IMR-90 (cell line): ENCODE measurements at regions not wholly inside any gene's neighbourhood (a gene's known extent, or its start where the extent isn't known, plus 50 kb on each side); places are given as distances from the start of the nearest gene placed in this dataset.

ENCODE experiments used
- CEBPB ChIP-seq: IDR thresholded peaks from 2 replicates; pipeline ENCODE4 v1.6.1; 2012; ENCODE audit warnings: low read depth, low read length, improper control_type of control experiment
- CTCF ChIP-seq: conservative IDR thresholded peaks from 2 replicates; pipeline ENCODE4 v1.5.1; 2012; ENCODE audit warnings: mild to moderate bottlenecking, low read depth, low read length, improper control_type of control experiment
- FOS ChIP-seq: fragments of 150-350 bp; IDR thresholded peaks from 2 replicates; pipeline ENCODE4 v1.6.1; 2016; ENCODE audit warnings: low read depth, low read length
- MAZ ChIP-seq: IDR thresholded peaks from 2 replicates; pipeline ENCODE4 v1.6.1; 2012; ENCODE audit warnings: low read depth, mild to moderate bottlenecking, low read length, improper control_type of control experiment, moderate library complexity, borderline replicate concordance
- NFE2L2 ChIP-seq: fragments of 150-350 bp; IDR thresholded peaks from 2 replicates; pipeline ENCODE4 v1.6.1; 2016; ENCODE audit warnings: low read depth, mild to moderate bottlenecking, low read length
- RAD21 ChIP-seq: IDR thresholded peaks from 2 replicates; pipeline ENCODE4 v1.6.1; 2012; ENCODE audit warnings: low read length, improper control_type of control experiment
- RFX5 ChIP-seq: IDR thresholded peaks from 2 replicates; pipeline ENCODE4 v1.8.0; 2012; ENCODE audit warnings: low read depth, mild to moderate bottlenecking, low read length, moderate library complexity
- SMC3 ChIP-seq: fragments of 150-350 bp; IDR thresholded peaks from 2 replicates; pipeline ENCODE4 v1.6.1; 2016; ENCODE audit warnings: low read depth, mild to moderate bottlenecking, antibody characterized with exemption, low read length, moderate library complexity

GRCh38 chr2:45124456-45124855 lies 115.2 kb upstream of the SIX2 start:
- TF ChIP-seq RFX5 (no peak), CTCF (no peak), SMC3 (no peak), MAZ (no peak), RAD21 (no peak), CEBPB (no peak), FOS (no peak), NFE2L2 (no peak)
